GM13977 (cell line): ENCODE measurements at regions not wholly inside any gene's neighbourhood (a gene's known extent, or its start where the extent isn't known, plus 50 kb on each side); places are given as distances from the start of the nearest gene placed in this dataset.
A peak's percentile ranks its signal among the peaks of the same experiment; 100 is the strongest.

Experiments used
- DNase-seq: peaks from one replicate; pipeline ENCODE4 v3.0.0; 2012; ENCODE audit warnings: low spot score
- in situ Hi-C: fragments of 300-500 bp; cut with MboI; formaldehyde crosslinking; loops from one replicate; pipeline ENCODE4 v1.12.0; 2022; ENCODE audit warnings: low sequenced_read_pairs, low pct_unique_long_range_greater_than_20kb, mixed read lengths, inconsistent platforms; ENCODE audit not compliant: unreplicated experiment
- TF ChIP-seq, protein P1 (sequence below): IDR thresholded peaks from 2 replicates; pipeline ENCODE4 v1.5.1; 2012; ENCODE audit warnings: mild to moderate bottlenecking, control low read depth; ENCODE audit not compliant: insufficient read depth; ENCODE audit errors: extremely low read depth, missing control alignments

DNA sequence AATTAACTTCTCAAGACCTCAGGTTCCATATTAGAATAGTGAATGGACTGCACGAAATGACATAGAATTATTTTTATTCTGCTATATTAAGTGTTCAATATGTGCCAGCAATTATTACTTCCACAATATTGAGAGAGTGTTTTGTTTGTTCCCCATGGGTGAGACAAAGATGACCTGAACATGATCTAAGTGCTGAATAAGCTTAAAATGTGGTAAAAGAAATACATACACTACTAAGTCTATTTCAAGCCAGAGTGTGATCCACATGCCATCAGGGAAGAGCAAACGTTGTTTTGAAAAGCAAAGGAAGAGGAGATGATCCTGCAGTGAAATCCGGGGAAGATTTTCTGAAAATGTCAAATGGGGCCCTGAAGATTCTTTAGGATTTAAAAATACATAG, 59.8 kb upstream of the RUNX1 start:
- no peak for DNase-seq
- TF ChIP-seq, protein P1, sequence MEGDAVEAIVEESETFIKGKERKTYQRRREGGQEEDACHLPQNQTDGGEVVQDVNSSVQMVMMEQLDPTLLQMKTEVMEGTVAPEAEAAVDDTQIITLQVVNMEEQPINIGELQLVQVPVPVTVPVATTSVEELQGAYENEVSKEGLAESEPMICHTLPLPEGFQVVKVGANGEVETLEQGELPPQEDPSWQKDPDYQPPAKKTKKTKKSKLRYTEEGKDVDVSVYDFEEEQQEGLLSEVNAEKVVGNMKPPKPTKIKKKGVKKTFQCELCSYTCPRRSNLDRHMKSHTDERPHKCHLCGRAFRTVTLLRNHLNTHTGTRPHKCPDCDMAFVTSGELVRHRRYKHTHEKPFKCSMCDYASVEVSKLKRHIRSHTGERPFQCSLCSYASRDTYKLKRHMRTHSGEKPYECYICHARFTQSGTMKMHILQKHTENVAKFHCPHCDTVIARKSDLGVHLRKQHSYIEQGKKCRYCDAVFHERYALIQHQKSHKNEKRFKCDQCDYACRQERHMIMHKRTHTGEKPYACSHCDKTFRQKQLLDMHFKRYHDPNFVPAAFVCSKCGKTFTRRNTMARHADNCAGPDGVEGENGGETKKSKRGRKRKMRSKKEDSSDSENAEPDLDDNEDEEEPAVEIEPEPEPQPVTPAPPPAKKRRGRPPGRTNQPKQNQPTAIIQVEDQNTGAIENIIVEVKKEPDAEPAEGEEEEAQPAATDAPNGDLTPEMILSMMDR: no peak
- in situ Hi-C loops: no loop called here

DNA sequence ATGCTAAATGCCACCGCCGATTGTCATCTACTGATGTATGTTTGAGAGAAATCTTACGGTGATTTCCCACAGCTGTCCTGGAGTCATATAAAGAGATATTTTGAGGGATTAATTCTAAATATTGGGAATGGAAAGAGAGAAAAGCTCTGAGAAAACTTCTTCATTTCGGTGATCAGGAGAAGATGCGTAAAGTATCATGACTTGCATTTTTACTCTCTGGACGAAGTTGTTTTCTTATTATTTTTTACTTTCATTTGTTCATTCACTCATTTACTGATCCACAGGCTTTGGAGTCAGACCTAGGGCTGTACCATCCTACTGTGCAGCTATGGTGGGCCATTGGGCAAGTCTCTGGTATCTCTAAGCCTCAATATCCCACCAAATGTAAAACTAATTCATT, 58.4 kb upstream of the RUNX1 start:
- in situ Hi-C loops: no loop called here
- TF ChIP-seq, protein P1: no peak
- DNase-seq: no peak

DNA sequence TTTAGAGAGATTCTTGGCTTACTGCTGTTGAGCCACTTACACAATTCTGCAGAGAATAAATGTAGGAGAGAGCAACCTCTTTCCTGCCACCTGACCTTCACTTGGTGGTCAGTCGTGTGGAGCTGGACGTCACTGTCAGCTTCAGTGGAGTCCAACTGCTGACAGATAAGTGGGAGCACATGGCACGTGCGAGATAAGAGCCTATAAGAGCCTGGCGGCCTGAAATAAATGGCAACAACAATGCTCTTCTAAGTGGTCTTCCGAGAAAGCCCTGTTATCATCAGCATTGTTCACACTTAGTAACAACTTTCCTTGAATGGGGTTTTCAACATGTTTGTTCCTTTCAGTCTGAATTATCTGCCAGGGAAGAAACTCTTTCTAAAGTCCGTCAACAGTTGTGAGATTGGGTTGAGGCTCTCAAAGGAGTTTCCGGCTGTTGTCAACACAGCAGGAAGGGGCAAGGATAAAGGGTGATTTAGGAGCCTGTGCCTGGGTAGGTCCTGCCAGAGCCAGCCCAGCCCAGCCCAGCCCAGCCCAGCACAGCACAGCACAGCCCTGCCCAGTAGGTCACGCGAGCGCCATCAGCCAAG, 57.2 kb upstream of the RUNX1 start:
- in situ Hi-C loops: no loop called here
- DNase-seq: no peak
- TF ChIP-seq, protein P1: no peak

DNA sequence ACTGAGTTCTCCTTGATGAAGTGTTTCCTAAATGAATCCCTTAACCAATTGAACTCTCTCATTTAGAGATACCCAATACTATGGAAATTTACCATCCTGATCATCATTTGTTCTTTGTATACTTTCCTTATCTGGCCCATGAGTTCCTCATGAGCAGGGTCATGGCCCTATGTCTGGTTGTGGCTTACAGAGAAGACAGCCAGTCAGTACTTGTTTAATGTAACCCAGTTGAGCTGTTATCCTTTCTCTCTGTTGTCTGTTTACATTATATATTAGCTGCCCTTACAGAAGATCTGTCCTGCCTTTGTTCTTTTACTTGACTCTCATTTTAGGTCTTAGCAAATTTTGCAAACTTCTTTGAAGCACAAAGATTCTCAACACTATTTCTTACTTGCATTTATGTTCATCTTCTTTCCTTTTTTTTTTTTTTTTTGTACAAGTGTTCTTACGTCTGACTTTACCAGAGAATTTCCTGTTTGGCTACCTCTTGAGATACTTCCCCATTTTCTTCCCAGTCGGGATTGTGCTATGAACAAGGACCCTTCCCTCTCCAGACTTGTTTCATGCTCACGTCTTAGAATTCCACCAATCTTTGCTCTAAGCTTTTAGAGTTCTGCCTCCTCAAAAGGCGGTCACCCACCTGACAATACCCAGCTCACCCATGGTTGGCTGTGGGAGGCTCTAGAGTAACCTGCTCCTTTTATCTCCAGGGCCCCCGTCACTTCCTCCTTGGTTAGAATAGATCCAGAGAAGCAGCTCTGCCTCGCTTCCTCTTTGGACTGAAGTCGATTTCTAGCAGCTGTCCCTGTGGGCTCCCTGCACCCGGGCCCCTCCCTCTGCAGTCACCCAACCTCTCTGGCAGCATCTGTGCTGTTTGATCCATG, 53.6 kb upstream of the RUNX1 start:
- in situ Hi-C loops: no loop called here
- peak; percentile 25 for DNase-seq
- TF ChIP-seq, protein P1: no peak

DNA sequence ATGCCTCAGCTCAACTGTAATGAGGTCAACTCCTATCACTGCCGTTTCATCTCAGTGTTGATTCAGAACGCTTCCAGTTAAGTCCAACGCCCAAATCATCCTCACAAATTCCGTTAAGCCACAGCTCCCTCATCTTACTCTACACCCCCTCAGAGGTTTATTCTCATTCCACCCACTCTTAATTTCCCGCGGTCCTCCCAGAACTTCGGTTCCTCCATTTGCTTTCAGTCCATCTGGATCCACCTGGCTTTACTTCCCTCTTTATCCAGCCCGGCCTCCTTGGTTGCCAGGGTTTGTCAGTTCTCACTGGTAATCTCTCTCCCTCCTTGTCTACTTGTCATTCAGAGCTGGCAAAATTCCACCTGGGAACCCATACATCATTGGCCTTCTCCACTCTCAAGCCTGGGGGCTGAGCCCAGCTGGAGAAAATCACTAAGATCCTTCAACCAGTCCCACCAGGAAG, 51.3 kb upstream of the RUNX1 start:
- TF ChIP-seq, protein P1: no peak
- in situ Hi-C loops: no loop called here
- no peak for DNase-seq

DNA sequence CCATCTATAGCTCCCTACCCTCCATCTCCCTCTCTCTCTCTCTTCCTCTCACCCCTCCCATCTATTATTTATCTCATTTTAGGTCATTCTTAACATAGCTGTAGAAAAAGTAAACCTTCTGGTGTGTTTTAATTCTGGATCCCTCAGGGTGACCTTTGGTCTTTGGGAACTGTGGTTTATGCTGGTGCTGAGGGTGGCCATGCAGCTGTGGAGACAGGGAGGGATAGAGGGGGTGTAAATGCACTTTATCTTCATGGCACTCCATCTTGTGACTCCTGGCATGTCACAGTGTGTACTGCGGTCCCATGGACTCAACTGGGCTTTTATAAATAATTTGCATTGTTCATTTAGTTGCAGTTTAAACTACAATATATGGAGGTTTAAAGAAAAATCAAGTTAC, 50.2 kb upstream of the RUNX1 start:
- TF ChIP-seq, protein P1: no peak
- in situ Hi-C loops: no loop called here
- DNase-seq: no peak
